IPS-18a (cell line): ENCODE measurements at regions not wholly inside any gene's neighbourhood (a gene's known extent, or its start where the extent isn't known, plus 50 kb on each side); places are given as distances from the start of the nearest gene placed in this dataset.

Source experiments
- H3K27ac ChIP-seq: one replicate; pipeline ENCODE4 v1.5.1; 2013; ENCODE audit warnings: low read length
- H3K27me3 ChIP-seq: one replicate; pipeline ENCODE4 v1.6.1; 2013; ENCODE audit warnings: mild to moderate bottlenecking, low read length; ENCODE audit not compliant: control insufficient read depth, insufficient read depth
- H3K36me3 ChIP-seq: one replicate; pipeline ENCODE4 v1.6.1; 2013; ENCODE audit warnings: low read depth, low read length; ENCODE audit not compliant: control insufficient read depth
- H3K4me1 ChIP-seq: one replicate; pipeline ENCODE4 v1.6.1; 2013; ENCODE audit warnings: low read depth, low read length; ENCODE audit not compliant: control insufficient read depth
- H3K4me3 ChIP-seq: one replicate; pipeline ENCODE4 v1.5.1; 2013; ENCODE audit warnings: low read length
- H3K9ac ChIP-seq: one replicate; pipeline ENCODE4 v1.6.1; 2013; ENCODE audit warnings: mild to moderate bottlenecking, low read length, moderate library complexity
- H3K9me3 ChIP-seq: one replicate; pipeline ENCODE4 v1.6.1; 2013; ENCODE audit warnings: low read depth, low read length; ENCODE audit not compliant: control insufficient read depth

- Histone ChIP-seq H3K27ac (no peak overlapping the region), H3K4me1 (no peaks in the 10 kb centered on the region), H3K9ac (no peak overlapping the region), H3K27me3 (no peaks in the 10 kb centered on the region), H3K4me3 (no peak overlapping the region), H3K9me3 (no peaks in the 10 kb centered on the region), H3K36me3 (no peaks in the 10 kb centered on the region)
These were observed 256.3 kb upstream of the MAGI2 start for GRCh38 chr7:79709574-79710409.

GRCh38 chr7:79702116-79702515 is 248.6 kb upstream of the MAGI2 start:
- no peaks in the 10 kb centered on the region for H3K27me3 ChIP-seq
- no peaks in the 10 kb centered on the region for H3K4me1 ChIP-seq
- no peaks in the 10 kb centered on the region for H3K36me3 ChIP-seq
- no peaks in the 10 kb centered on the region for H3K9me3 ChIP-seq
- no peak overlapping the region for H3K9ac ChIP-seq
- no peak overlapping the region for H3K27ac ChIP-seq
- H3K4me3 ChIP-seq: no peak overlapping the region

GRCh38 chr7:79692015-79692414 is 238.5 kb upstream of the MAGI2 start:
- Histone ChIP-seq H3K9ac (no peak overlapping the region), H3K27ac (no peak overlapping the region), H3K9me3 (no peaks in the 10 kb centered on the region), H3K4me1 (no peaks in the 10 kb centered on the region), H3K27me3 (no peaks in the 10 kb centered on the region), H3K4me3 (no peak overlapping the region), H3K36me3 (no peaks in the 10 kb centered on the region)

- Histone ChIP-seq H3K9me3 (no peaks in the 10 kb centered on the region), H3K27ac (no peak overlapping the region), H3K9ac (no peak overlapping the region), H3K4me1 (no peaks in the 10 kb centered on the region), H3K4me3 (no peak overlapping the region), H3K36me3 (no peaks in the 10 kb centered on the region), H3K27me3 (no peaks in the 10 kb centered on the region)
These were observed 237.6 kb upstream of the MAGI2 start for GRCh38 chr7:79691074-79691473.

GRCh38 chr7:79684384-79684783 is 230.9 kb upstream of the MAGI2 start:
- no peaks in the 10 kb centered on the region for H3K27me3 ChIP-seq
- no peaks in the 10 kb centered on the region for H3K9me3 ChIP-seq
- H3K36me3 ChIP-seq: no peaks in the 10 kb centered on the region
- H3K9ac ChIP-seq: no peak overlapping the region
- H3K27ac ChIP-seq: no peak overlapping the region
- H3K4me1 ChIP-seq: no peaks in the 10 kb centered on the region
- no peak overlapping the region for H3K4me3 ChIP-seq

GRCh38 chr7:79683916-79684315 is 230.4 kb upstream of the MAGI2 start:
- Histone ChIP-seq H3K9me3 (no peaks in the 10 kb centered on the region), H3K27ac (no peak overlapping the region), H3K4me1 (no peaks in the 10 kb centered on the region), H3K27me3 (no peaks in the 10 kb centered on the region), H3K4me3 (no peak overlapping the region), H3K36me3 (no peaks in the 10 kb centered on the region), H3K9ac (no peak overlapping the region)

GRCh38 chr7:79683185-79683890 is 229.9 kb upstream of the MAGI2 start:
- Histone ChIP-seq H3K4me3 (no peak overlapping the region), H3K36me3 (no peaks in the 10 kb centered on the region), H3K9ac (no peak overlapping the region), H3K27me3 (no peaks in the 10 kb centered on the region), H3K9me3 (no peaks in the 10 kb centered on the region), H3K4me1 (no peaks in the 10 kb centered on the region), H3K27ac (no peak overlapping the region)

- H3K27ac ChIP-seq: no peak overlapping the region
- no peaks in the 10 kb centered on the region for H3K9me3 ChIP-seq
- no peak overlapping the region for H3K4me3 ChIP-seq
- no peaks in the 10 kb centered on the region for H3K27me3 ChIP-seq
- no peaks in the 10 kb centered on the region for H3K36me3 ChIP-seq
- no peaks in the 10 kb centered on the region for H3K4me1 ChIP-seq
- H3K9ac ChIP-seq: no peak overlapping the region
These were observed 228.0 kb upstream of the MAGI2 start for GRCh38 chr7:79681454-79681853.

- Histone ChIP-seq H3K27ac (no peak overlapping the region), H3K9me3 (no peaks in the 10 kb centered on the region), H3K4me3 (no peak overlapping the region), H3K9ac (no peak overlapping the region), H3K36me3 (no peaks in the 10 kb centered on the region), H3K27me3 (no peaks in the 10 kb centered on the region), H3K4me1 (no peaks in the 10 kb centered on the region)
These were observed 220.5 kb upstream of the MAGI2 start for GRCh38 chr7:79673969-79674368.

GRCh38 chr7:79673421-79673820 is 220.0 kb upstream of the MAGI2 start:
- no peak overlapping the region for H3K9ac ChIP-seq
- no peak overlapping the region for H3K4me3 ChIP-seq
- H3K27ac ChIP-seq: no peak overlapping the region

GRCh38 chr7:79668292-79668691 is 214.8 kb upstream of the MAGI2 start:
- Histone ChIP-seq H3K27me3 (no peaks in the 10 kb centered on the region), H3K4me1 (peaks cover 5% of the 10 kb centered on the region), H3K27ac (no peak overlapping the region), H3K9me3 (no peaks in the 10 kb centered on the region), H3K9ac (no peak overlapping the region), H3K36me3 (no peaks in the 10 kb centered on the region), H3K4me3 (no peak overlapping the region)

More at GRCh38 chr7:79673421-79673820, 220.0 kb upstream of the MAGI2 start:
- Histone ChIP-seq H3K27me3 (no peaks in the 10 kb centered on the region), H3K36me3 (no peaks in the 10 kb centered on the region), H3K4me1 (no peaks in the 10 kb centered on the region), H3K9me3 (no peaks in the 10 kb centered on the region)

GRCh38 chr7:79666472-79666871 is 213.0 kb upstream of the MAGI2 start:
- Histone ChIP-seq H3K36me3 (no peaks in the 10 kb centered on the region), H3K27ac (no peak overlapping the region), H3K27me3 (no peaks in the 10 kb centered on the region), H3K4me1 (peaks cover 5% of the 10 kb centered on the region), H3K9ac (no peak overlapping the region), H3K4me3 (no peak overlapping the region), H3K9me3 (no peaks in the 10 kb centered on the region)
